Mesenchymal stem cell (in vitro differentiated cells and primary cell): ENCODE measurements at regions not wholly inside any gene's neighbourhood (a gene's known extent, or its start where the extent isn't known, plus 50 kb on each side); places are given as distances from the start of the nearest gene placed in this dataset.
"Not testable (repeated sequence)": the region's sequence is repeated elsewhere in the genome, so short reads cannot be mapped to it uniquely, and the experiment has no call there.

Source experiments
- DNase-seq: peaks from one replicate; pipeline ENCODE4 v3.0.0-alpha.2; 2013
- H2AFZ ChIP-seq: one replicate; pipeline ENCODE4 v1.6.1; 2013; ENCODE audit warnings: low read depth, mild to moderate bottlenecking, control low read depth, inconsistent platforms, low read length, moderate library complexity
- H2AK5ac ChIP-seq: 2 replicates; pipeline ENCODE4 v1.6.1; 2013; ENCODE audit warnings: low read length, moderate library complexity, mild to moderate bottlenecking, inconsistent platforms; ENCODE audit not compliant: severe bottlenecking
- H2BK120ac ChIP-seq: one replicate; pipeline ENCODE4 v1.6.1; 2013; ENCODE audit warnings: low read depth, mild to moderate bottlenecking, inconsistent platforms, low read length, moderate library complexity
- H2BK12ac ChIP-seq, 2 experiments: one replicate each; pipeline ENCODE4 v1.6.1; 2013; ENCODE audit warnings: inconsistent platforms in 2 of 2, low read length in 2 of 2, mild to moderate bottlenecking in 2 of 2, moderate library complexity in 2 of 2, control low read depth in 1 of 2
- H2BK15ac ChIP-seq: one replicate; pipeline ENCODE4 v1.6.1; 2013; ENCODE audit warnings: mild to moderate bottlenecking, low read depth, inconsistent platforms; ENCODE audit not compliant: poor library complexity, severe bottlenecking
- H2BK5ac ChIP-seq: 2 replicates; pipeline ENCODE4 v1.6.1; 2013; ENCODE audit warnings: low read depth, mild to moderate bottlenecking, low read length, control low read depth, inconsistent platforms; ENCODE audit not compliant: poor library complexity, severe bottlenecking
- H3K14ac ChIP-seq, 2 experiments: one replicate each; pipeline ENCODE4 v1.6.1; 2013; ENCODE audit warnings: inconsistent platforms in 2 of 2, low read length in 2 of 2, control low read depth in 1 of 2, mild to moderate bottlenecking in 1 of 2, moderate library complexity in 1 of 2
- H3K18ac ChIP-seq, 2 experiments: one replicate each; pipeline ENCODE4 v1.6.1; 2013; ENCODE audit warnings: inconsistent platforms in 2 of 2, low read length in 2 of 2, control low read depth in 1 of 2, low read depth in 1 of 2, mild to moderate bottlenecking in 1 of 2
- H3K23ac ChIP-seq, 2 experiments: one replicate each; pipeline ENCODE4 v1.6.1; 2013; ENCODE audit warnings: inconsistent platforms in 2 of 2, low read length in 2 of 2, mild to moderate bottlenecking in 2 of 2, moderate library complexity in 2 of 2, control low read depth in 1 of 2
- H3K27ac ChIP-seq: 2 replicates; pipeline ENCODE4 v1.5.1; 2013; ENCODE audit warnings: mild to moderate bottlenecking, moderate library complexity, low read length, control low read depth, inconsistent platforms; ENCODE audit not compliant: poor library complexity, severe bottlenecking
- H3K27me3 ChIP-seq, 2 experiments: 2 replicates each; pipeline versions ENCODE4 v1.6.1 to v1.7.0; 2013; ENCODE audit warnings: low read length in 2 of 2, mild to moderate bottlenecking in 2 of 2, moderate library complexity in 2 of 2, control low read depth in 1 of 2, inconsistent platforms in 1 of 2; ENCODE audit not compliant: control insufficient read depth in 1 of 2, insufficient read depth in 1 of 2
- H3K36me3 ChIP-seq, 2 experiments: 2 replicates each; pipeline versions ENCODE4 v1.6.1 to v1.7.0; 2013; ENCODE audit warnings: low read length in 2 of 2, control low read depth in 1 of 2, inconsistent platforms in 1 of 2, low read depth in 1 of 2, mild to moderate bottlenecking in 1 of 2; ENCODE audit not compliant: insufficient read depth in 2 of 2, control insufficient read depth in 1 of 2
- H3K4ac ChIP-seq, 2 experiments: one replicate each; pipeline ENCODE4 v1.6.1; 2013; ENCODE audit warnings: inconsistent platforms in 2 of 2, low read length in 2 of 2, mild to moderate bottlenecking in 2 of 2, moderate library complexity in 2 of 2, control low read depth in 1 of 2, low read depth in 1 of 2
- H3K4me1 ChIP-seq: 2 replicates; pipeline ENCODE4 v1.6.1; 2013; ENCODE audit warnings: low read depth, low read length, control low read depth; ENCODE audit not compliant: control insufficient read depth, insufficient read depth
- H3K4me2 ChIP-seq: 2 replicates; pipeline ENCODE4 v1.6.1; 2013; ENCODE audit warnings: low read length, mild to moderate bottlenecking, inconsistent platforms; ENCODE audit not compliant: poor library complexity, severe bottlenecking
- H3K4me3 ChIP-seq, 2 experiments: 2 replicates each; pipeline versions ENCODE4 v1.5.1 to v1.7.0; 2013; ENCODE audit warnings: low read length in 2 of 2, mild to moderate bottlenecking in 2 of 2, control low read depth in 1 of 2, low read depth in 1 of 2; ENCODE audit not compliant: insufficient read depth in 1 of 2
- H3K79me1 ChIP-seq: replicated peaks from 2 replicates; pipeline ENCODE4 v1.6.1; 2013; ENCODE audit warnings: mild to moderate bottlenecking, control low read depth, low read length, inconsistent platforms; ENCODE audit not compliant: poor library complexity, severe bottlenecking
- H3K9ac ChIP-seq: 2 replicates; pipeline ENCODE4 v1.7.0; 2013; ENCODE audit warnings: mild to moderate bottlenecking, low read length, moderate library complexity
- H3K9me3 ChIP-seq: 2 replicates; pipeline ENCODE4 v1.7.0; 2013; ENCODE audit warnings: mild to moderate bottlenecking, low read length; ENCODE audit not compliant: control insufficient read depth
- H4K8ac ChIP-seq: one replicate; pipeline ENCODE4 v1.6.1; 2013; ENCODE audit warnings: inconsistent platforms, mild to moderate bottlenecking, low read length, moderate library complexity
- H4K91ac ChIP-seq: one replicate; pipeline ENCODE4 v1.6.1; 2013; ENCODE audit warnings: mild to moderate bottlenecking, low read length, inconsistent platforms
- WGBS: methylation state at CpG from one replicate; pipeline ENCODE4 v1.1.7; 2013; ENCODE audit warnings: mixed read lengths; 5-methylcytosine and 5-hydroxymethylcytosine counted together

- not testable (repeated sequence) for H3K4ac ChIP-seq, H3K18ac ChIP-seq, H2BK15ac ChIP-seq, H3K9ac ChIP-seq, H3K14ac ChIP-seq, H3K23ac ChIP-seq, H4K91ac ChIP-seq, H3K36me3 ChIP-seq, H3K27me3 ChIP-seq, H4K8ac ChIP-seq, H3K4me3 ChIP-seq, H3K4me1 ChIP-seq, H2BK5ac ChIP-seq, H3K79me1 ChIP-seq, DNase-seq, H3K27ac ChIP-seq, H3K9me3 ChIP-seq, H3K4me2 ChIP-seq, H2AK5ac ChIP-seq, H2BK120ac ChIP-seq, H2AFZ ChIP-seq, H2BK12ac ChIP-seq
- WGBS = no CpG with 5 or more reads among the region's 3 CpGs
Measured at GRCh38 chr4:104662269-104662668, 167.6 kb upstream of the CXXC4 start.

GRCh38 chr4:104677116-104677515 lies 182.4 kb upstream of the CXXC4 start:
- Histone ChIP-seq H3K18ac (no peak overlapping the region), H2BK120ac (no peak overlapping the region), H3K27me3 (no peaks in the 10 kb centered on the region), H3K9me3 (peaks cover 6% of the 10 kb centered on the region), H3K4ac (no peak overlapping the region), H3K14ac (no peak overlapping the region), H3K4me1 (no peaks in the 10 kb centered on the region), H4K8ac (no peak overlapping the region), H2AK5ac (no peak overlapping the region), H3K9ac (no peak overlapping the region), H2BK12ac (no peak overlapping the region), H2BK15ac (no peak overlapping the region), H3K4me2 (no peak overlapping the region), H3K36me3 (no peaks in the 10 kb centered on the region), H2BK5ac (no peak overlapping the region), H3K27ac (no peak overlapping the region), H3K23ac (no peak overlapping the region), H4K91ac (no peak overlapping the region), H2AFZ (no peak overlapping the region), H3K4me3 (no peak overlapping the region), H3K79me1 (no peaks in the 10 kb centered on the region)
- 78% methylated on average over 3 of the region's 3 CpGs for WGBS
- DNase-seq = no peak

- H2BK15ac ChIP-seq = no peak overlapping the region
- H3K18ac ChIP-seq = no peak overlapping the region
- H3K79me1 ChIP-seq = no peaks in the 10 kb centered on the region
- no peaks in the 10 kb centered on the region for H3K4me1 ChIP-seq
- peaks cover 16% of the 10 kb centered on the region for H3K9me3 ChIP-seq
- H3K4me3 ChIP-seq = no peak overlapping the region
- H3K4me2 ChIP-seq = no peak overlapping the region
- no peaks in the 10 kb centered on the region for H3K36me3 ChIP-seq
- H4K91ac ChIP-seq = no peak overlapping the region
- no peak overlapping the region for H2AFZ ChIP-seq
- H4K8ac ChIP-seq = no peak overlapping the region
- DNase-seq = no peak
- H3K23ac ChIP-seq = no peak overlapping the region
- H2BK5ac ChIP-seq = no peak overlapping the region
- H2AK5ac ChIP-seq = no peak overlapping the region
- H3K4ac ChIP-seq = no peak overlapping the region
- no peaks in the 10 kb centered on the region for H3K27me3 ChIP-seq
- H2BK120ac ChIP-seq = no peak overlapping the region
- H3K27ac ChIP-seq = no peak overlapping the region
- no peak overlapping the region for H2BK12ac ChIP-seq
- no CpG with 5 or more reads among the region's 1 CpG for WGBS
- no peak overlapping the region for H3K14ac ChIP-seq
- no peak overlapping the region for H3K9ac ChIP-seq
Measured at GRCh38 chr4:104682311-104682710, 187.6 kb upstream of the CXXC4 start.

GRCh38 chr4:104693601-104694201 lies 199.0 kb upstream of the CXXC4 start:
- Histone ChIP-seq H3K18ac (no peak overlapping the region), H2AFZ (no peak overlapping the region), H2BK12ac (no peak overlapping the region), H3K4me3 (no peak overlapping the region), H4K8ac (no peak overlapping the region), H3K4me1 (no peaks in the 10 kb centered on the region), H2BK15ac (no peak overlapping the region), H3K14ac (no peak overlapping the region), H4K91ac (no peak overlapping the region), H2BK120ac (no peak overlapping the region), H2BK5ac (no peak overlapping the region), H3K4me2 (no peak overlapping the region), H3K9ac (no peak overlapping the region), H3K27ac (no peak overlapping the region), H3K4ac (no peak overlapping the region), H2AK5ac (no peak overlapping the region), H3K79me1 (no peaks in the 10 kb centered on the region), H3K23ac (no peak overlapping the region), H3K27me3 (no peaks in the 10 kb centered on the region), H3K36me3 (no peaks in the 10 kb centered on the region), H3K9me3 (no peaks in the 10 kb centered on the region)
- 83% methylated on average over 3 of the region's 5 CpGs for WGBS
- peak; percentile 1 for DNase-seq
